GF-D8 (cell line): ENCODE measurements at regions not wholly inside any gene's neighbourhood (a gene's known extent, or its start where the extent isn't known, plus 50 kb on each side); places are given as distances from the start of the nearest gene placed in this dataset.
"Not testable (repeated sequence)": the region's sequence is repeated elsewhere in the genome, so short reads cannot be mapped to it uniquely, and the experiment has no call there.

Source experiments
- DNase-seq: peaks from one replicate; lab custom pipeline; 2025; lab: John Stamatoyannopoulos, UW

DNA sequence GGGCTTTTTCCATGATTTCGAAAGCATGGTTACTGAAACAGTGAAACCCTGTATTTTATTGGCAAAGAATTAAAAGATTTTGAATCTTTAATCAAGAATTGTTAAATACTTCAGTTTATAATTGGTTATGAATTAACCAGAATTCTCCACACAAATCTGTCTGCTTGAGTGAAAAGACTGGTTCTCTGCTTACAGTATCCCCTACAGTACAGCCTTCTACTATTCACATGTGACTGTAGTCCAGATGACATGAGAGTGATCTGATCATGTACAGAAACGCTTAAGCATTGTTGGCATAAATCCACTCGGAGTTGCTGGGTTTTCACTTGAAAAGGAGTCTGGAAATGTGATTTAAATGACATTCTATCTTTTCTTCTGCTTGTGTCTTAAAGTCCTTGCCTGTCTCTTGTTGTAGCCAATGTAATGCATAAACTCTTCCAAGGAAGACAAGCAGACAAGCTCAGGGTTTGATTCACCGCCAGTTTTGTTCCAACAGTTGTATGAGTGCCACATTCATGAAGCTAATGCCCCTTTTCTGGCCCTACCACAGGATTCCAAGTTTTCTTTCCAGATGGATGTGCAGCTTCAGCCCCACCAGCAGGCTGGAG, 222.0 kb upstream of the LRIG3 start:
- no peak for DNase-seq

DNA sequence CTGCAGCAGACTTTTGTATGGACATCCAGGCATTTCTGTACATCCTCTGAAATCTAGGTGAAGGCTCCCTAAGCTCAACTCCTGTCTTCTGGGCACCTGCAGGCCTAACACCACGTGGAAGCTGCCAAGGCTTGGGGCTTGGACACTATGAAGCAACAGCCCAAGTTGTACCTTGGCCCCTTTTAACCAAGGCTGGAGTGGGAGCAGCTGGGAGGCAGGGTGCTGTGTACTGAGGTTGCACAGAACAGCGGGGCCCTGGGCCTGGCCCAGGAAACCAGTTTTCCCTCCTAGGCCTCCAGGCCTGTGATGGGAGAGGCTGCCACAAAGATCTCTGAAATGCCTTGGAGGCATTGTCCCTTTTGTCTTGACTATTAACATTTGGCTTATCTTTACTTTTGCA, 214.4 kb upstream of the LRIG3 start:
- no peak for DNase-seq

GRCh38 chr12:59131462-59131861, 211.2 kb upstream of the LRIG3 start:
- no peak for DNase-seq

DNA sequence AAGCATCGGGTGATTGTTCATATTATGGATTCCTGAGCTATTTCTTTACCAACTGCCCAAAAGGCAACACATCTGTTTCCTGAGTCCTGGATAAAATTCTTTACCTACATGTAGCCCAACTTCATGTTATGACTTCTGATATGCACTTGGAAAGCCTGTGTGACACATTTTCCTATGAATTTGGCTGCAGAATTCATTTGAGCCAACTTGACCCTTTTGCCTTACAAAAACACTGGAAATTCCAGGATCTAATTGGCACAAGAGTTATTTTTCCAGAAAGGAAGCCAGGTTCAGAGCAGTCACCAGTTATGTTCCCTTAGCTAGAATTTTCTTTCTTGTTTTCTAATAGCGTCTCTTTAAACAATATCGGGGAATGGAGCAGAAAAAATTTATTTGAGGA, 202.5 kb upstream of the LRIG3 start:
- no peak for DNase-seq

DNA sequence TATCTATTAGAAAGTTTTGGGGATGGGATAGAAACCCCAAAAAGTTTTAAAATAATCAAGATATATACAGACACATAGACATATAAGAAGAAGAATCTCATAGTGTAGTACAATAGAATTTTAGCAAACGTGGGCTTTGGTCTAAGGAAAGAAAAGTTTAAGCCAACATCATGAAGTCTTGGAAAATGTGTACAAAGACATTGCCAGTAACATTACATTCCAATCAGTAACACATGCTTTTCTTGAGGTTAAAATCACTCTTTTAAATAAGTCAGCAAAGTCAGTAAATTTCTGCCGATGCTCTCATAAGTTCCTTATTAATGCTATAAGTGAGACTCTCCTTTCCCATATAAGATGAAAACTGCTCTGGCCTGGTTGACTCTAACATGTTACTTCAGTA, 201.1 kb upstream of the LRIG3 start:
- DNase-seq, result no peak

GRCh38 chr12:59119676-59120075, 199.4 kb upstream of the LRIG3 start:
- DNase-seq, result no peak

DNA sequence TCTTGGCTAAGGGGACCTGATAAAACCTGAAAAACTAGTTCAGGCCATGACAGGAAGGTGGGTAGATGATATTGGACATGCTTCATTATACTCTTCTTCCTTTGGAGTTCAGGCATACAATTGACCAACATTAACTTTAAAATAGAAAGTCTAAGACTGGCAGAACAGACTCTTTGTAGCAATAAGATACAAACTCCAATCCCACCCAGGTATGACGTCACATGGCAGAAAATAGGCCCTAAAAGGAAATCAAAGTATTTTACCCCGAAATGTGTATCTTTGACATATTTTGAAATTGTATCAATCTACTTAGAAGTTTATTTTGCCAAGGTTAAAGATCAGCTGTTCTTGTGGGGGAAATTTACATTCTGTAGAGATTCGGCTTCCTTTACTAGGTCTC, 198.1 kb upstream of the LRIG3 start:
- no peak for DNase-seq

GRCh38 chr12:59115995-59116394, 195.7 kb upstream of the LRIG3 start:
- DNase-seq, result no peak

- DNase-seq, result no peak
These were observed 195.2 kb upstream of the LRIG3 start for GRCh38 chr12:59115526-59115925.

- no peak for DNase-seq
These were observed 193.7 kb upstream of the LRIG3 start for GRCh38 chr12:59113831-59114615.

DNA sequence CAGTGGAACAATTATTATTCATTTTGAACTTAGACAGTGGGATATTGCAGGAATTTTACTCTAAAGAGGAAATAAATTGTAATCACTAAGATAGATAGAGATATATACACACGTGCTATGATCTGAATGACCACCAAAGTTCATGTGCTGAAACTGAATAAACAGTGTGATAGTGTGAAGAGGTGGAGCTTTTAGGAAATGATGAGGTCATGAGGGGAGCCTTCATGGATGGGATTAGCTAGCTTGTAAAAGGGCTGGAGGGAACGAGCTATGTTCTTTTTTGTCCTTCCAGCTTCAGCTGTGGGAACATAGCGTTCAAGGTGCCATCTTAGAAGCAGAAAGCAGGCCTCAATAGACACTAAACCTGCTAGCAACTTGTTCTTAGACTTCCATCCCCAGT, 191.5 kb upstream of the LRIG3 start:
- DNase-seq, result no peak

- DNase-seq, result not testable (repeated sequence)
These were observed 188.2 kb upstream of the LRIG3 start for GRCh38 chr12:59108516-59108915.

DNA sequence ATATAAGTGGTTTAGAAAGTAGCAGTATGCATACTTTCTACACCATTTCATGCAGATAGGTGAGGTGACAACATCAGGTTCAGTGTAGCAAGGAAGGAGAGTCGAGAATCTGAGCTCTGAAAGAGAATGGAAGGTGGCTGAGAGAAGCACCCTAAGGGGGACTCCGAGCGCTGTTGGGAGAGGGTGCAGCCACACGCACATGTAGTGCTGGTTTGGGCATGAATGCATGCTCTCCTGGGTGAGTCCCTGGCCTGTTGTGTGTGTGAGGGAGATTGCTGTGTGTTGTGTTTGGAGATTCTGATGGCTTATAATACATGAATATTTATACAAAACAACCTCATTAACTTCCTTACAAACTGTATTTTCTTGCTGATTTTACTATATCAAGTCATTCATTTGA, 180.3 kb upstream of the LRIG3 start:
- DNase-seq, result no peak

- no peak for DNase-seq
These were observed 177.6 kb upstream of the LRIG3 start for GRCh38 chr12:59097876-59098275.

DNA sequence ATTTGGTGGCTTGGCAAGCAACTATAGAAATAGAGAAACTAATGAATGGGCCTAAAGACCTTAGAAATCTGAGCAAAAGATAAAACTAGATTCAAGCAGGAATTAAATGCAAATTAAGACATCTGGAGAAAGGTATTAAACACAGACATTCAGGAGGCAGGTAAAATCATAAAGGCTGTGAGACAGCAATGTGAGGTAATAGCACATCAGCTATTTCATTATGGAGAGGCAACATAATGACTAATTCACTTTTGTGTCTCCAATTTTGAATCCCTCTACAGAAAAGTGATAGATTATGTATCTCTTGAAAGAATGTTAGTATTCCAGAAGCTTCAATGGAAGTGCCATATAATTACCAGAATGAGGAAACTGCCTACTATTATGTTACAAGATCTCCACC, 175.9 kb upstream of the LRIG3 start:
- no peak for DNase-seq

GRCh38 chr12:59093073-59093772, 172.9 kb upstream of the LRIG3 start:
- no peak for DNase-seq

DNA sequence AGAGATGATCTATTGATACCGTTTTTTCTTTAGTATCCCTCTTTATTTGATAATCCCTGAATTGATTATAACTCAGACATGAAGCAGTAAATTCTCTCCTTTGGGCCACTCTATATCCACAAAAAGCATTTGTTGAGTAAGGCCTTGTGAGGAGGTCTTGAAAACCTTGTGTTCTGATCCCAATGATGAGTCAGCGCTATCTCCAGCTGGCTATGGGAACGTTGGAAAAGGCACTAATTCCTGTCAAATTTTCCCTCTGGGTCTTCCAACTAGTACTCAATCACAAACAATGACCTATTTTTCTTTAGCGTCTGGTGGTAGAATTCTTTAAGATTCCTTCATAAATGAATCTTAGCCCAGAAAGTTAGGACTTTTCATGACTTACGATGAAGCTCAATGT, 168.4 kb upstream of the LRIG3 start:
- DNase-seq, result no peak

GRCh38 chr12:59087691-59088090, 167.4 kb upstream of the LRIG3 start:
- no peak for DNase-seq

DNA sequence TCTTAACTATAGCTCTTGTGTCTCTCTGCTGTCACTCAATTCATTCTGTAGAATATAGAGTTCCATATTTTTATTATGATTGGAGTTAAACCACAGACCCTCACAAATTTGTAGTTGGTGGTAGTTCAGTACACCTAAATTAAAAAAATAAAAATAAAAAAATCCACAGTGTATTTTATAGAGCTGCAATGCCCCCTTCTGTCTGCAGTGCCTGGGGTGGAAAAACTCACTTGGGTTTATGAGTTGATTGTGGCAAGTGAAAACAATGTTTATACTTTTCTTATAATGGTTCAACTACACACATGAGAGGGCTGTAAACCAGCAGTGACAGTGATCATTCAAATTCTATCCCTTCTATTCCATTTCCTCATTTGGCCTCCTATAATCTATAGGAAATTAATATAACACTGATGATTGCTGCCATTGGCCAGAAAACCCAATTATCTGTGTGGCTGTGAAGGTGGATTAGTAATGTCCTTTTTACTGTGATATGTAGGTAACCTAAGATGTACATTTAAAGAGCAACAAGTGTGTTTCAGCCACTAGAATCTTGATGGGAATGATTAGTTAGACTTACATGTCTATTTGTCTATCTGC, 166.9 kb upstream of the LRIG3 start:
- no peak for DNase-seq

- DNase-seq, result no peak
These were observed 165.8 kb upstream of the LRIG3 start for GRCh38 chr12:59086126-59086525.

DNA sequence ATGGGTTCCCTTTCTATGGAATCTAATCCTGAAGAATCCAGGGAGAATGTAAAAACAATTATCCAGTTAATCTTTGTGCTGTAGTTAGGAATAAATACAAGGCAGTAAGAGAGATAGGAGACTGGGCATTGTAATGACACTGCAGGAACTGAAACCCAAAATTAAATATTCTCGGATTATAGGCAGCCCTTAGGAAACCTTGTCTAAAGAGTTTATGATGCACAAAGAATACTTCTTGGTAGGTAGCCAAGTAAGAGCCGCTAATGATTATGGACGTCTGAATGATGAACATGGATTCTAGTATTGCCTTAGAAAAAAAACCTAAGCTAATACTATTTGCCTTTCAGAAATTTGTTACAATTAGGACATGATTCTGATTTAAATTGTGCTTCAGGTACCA, 165.4 kb upstream of the LRIG3 start:
- no peak for DNase-seq

DNA sequence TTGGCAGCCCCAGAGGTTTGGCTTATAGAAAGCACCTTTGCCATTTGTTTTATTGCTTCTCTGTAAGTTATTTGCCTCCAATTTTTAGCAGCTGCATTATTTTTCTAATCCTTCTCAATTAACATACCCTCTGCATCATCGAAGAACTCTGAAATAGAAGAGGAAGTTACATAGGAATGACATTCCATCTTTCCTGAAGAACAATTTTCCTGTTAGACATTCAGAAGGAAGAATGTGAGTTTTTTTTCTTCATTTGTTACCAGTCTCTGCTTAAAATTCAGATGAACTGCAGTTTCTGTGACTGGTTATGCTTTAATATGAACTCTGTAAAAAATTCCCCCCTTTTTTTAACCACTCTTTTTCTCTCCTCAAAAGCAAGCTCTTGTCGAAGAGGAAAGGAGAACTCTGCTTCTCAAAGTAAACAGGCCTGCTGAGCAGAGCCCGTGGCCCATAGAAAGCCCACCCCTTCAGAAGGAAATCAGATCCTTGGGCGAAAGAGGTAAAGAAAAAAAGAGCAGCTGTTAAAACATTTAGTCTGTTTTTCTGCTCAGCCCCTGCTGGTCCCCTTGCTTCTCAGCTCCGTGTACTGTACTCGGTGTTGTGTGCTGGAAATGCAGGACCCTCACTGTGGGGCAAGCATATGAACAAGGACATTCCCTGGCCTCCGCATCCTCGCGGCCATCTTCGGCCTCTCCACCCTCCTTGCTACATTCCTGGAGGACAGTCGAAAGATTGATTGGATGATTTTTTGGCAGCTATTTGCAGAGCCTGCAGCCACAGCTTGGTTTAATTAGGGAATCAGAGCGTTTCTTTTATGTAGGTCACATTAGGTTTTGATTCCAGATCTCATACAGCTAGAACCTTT, 164.4 kb upstream of the LRIG3 start:
- DNase-seq, result no peak
